ENCODE measurements at regions not wholly inside any gene's neighbourhood (a gene's known extent, or its start where the extent isn't known, plus 50 kb on each side); places are given as distances from the start of the nearest gene placed in this dataset.
A peak's percentile ranks its signal among the peaks of the same experiment; 100 is the strongest.

DNA sequence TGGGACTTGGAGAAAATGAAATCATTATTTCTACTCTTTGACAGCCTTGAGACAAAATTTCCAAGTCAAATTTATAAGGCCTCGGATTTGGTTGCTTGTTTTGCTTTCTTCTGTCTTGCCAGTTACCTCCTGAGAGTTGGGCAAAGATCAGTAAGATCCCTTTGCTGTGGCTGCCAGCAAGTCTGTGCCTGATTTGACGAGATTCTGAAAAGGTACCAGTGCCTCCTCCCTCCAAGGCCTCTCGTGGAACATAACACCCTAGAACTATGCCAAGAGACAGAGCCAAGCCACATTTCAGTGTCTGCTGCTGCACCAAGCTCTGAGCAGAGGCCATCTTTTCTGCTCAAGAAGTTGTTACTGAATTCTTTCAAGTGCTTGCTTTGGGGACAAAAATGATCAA, 61.0 kb downstream of the GTPBP8 start:
- 60 to 71% methylated on average over 3 of the region's 3 CpGs for WGBS, 2 donors
- DNase-seq: no peak
- ATAC-seq (ENCODE audit: low FRiP score in 2 of 2): peak in 1 of 2 donors; percentile 61

DNA sequence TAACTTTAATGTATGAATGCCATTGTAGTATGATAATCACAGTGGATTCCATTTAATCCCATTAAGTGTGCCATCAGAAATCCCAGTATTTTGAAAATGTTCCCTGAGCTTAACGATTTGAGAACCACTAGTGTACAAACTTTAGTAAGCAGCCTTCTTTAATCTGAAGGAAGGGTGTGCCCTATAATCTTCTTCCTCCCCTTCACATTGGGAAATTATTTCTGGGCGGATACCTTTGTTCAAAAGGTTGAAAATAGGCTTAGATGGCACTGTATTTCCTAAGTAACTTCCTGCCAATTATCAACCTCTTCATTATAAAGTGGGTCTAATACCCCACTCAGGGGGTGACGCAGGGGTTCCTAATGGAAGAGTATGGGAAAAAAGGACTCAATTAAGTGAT, 62.4 kb downstream of the GTPBP8 start:
- ATAC-seq (ENCODE audit: low FRiP score in 2 of 2): no peak
- no peaks in the 10 kb centered on the region for H3K27me3 ChIP-seq
- no peaks in the 10 kb centered on the region for H3K36me3 ChIP-seq
- H3K4me3 ChIP-seq: no peak overlapping the region
- no peaks in the 10 kb centered on the region for H3K9me3 ChIP-seq
- TF ChIP-seq, protein P1, sequence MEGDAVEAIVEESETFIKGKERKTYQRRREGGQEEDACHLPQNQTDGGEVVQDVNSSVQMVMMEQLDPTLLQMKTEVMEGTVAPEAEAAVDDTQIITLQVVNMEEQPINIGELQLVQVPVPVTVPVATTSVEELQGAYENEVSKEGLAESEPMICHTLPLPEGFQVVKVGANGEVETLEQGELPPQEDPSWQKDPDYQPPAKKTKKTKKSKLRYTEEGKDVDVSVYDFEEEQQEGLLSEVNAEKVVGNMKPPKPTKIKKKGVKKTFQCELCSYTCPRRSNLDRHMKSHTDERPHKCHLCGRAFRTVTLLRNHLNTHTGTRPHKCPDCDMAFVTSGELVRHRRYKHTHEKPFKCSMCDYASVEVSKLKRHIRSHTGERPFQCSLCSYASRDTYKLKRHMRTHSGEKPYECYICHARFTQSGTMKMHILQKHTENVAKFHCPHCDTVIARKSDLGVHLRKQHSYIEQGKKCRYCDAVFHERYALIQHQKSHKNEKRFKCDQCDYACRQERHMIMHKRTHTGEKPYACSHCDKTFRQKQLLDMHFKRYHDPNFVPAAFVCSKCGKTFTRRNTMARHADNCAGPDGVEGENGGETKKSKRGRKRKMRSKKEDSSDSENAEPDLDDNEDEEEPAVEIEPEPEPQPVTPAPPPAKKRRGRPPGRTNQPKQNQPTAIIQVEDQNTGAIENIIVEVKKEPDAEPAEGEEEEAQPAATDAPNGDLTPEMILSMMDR (IDR thresholded peaks at IDR 0.05): no peak
- no peak for TF ChIP-seq EP300 (IDR thresholded peaks at IDR 0.05)
- no peak for TF ChIP-seq POLR2AphosphoS5 (IDR thresholded peaks at IDR 0.05)
- no peak for TF ChIP-seq POLR2A (IDR thresholded peaks at IDR 0.05)
- H3K27ac ChIP-seq: no peak overlapping the region
- H3K4me1 ChIP-seq: peaks cover 7 to 36% (median 27%) of the 10 kb centered on the region in 4 donors
- WGBS, 2 donors: 41 to 43% methylated on average over 3 of the region's 3 CpGs
- DNase-seq: no peak

More for the DNA sequence above, 61.0 kb downstream of the GTPBP8 start:
- H3K36me3 ChIP-seq: no peaks in the 10 kb centered on the region
- H3K9me3 ChIP-seq: no peaks in the 10 kb centered on the region
- H3K4me3 ChIP-seq: no peak overlapping the region
- H3K4me1 ChIP-seq: peaks cover 7 to 36% (median 27%) of the 10 kb centered on the region in 4 donors
- H3K27ac ChIP-seq: no peak overlapping the region
- no peaks in the 10 kb centered on the region for H3K27me3 ChIP-seq
- TF ChIP-seq, protein P1 (IDR thresholded peaks at IDR 0.05): no peak
- no peak for TF ChIP-seq EP300 (IDR thresholded peaks at IDR 0.05)
- TF ChIP-seq POLR2A (IDR thresholded peaks at IDR 0.05): no peak
- no peak for TF ChIP-seq POLR2AphosphoS5 (IDR thresholded peaks at IDR 0.05)

DNA sequence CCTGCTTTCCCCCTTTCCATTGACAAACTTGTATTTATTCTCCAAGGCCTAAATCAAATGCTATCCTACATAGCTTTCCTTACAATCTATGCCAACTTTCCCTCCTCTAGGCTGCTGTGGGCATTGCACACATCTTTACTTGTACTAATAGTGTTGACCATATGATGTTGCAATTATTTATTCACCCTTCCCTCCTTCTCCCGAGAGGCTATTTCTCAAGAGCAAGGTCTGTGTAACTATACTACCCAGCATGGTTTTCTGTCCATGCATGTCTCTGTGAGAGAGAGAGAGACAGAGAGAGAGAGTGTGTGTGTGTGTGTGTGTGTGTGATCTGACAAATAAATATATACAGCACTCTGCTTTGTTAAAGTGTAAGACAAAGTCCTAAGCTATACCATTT, 63.8 kb downstream of the GTPBP8 start:
- Histone ChIP-seq H3K4me3 (no peak overlapping the region), H3K27ac (peak overlapping the region in 1 of 4 donors; percentile 32), H3K27me3 (no peaks in the 10 kb centered on the region), H3K9me3 (no peaks in the 10 kb centered on the region), H3K36me3 (no peaks in the 10 kb centered on the region), H3K4me1 (peaks cover 7 to 36% (median 27%) of the 10 kb centered on the region in 4 donors)
- whole genome bisulfite sequencing, 2 donors: 0 to 3% methylated on average over 1 of the region's 1 CpG
- DNase-seq (peak in 1 of 2 donors; percentile 30), ATAC-seq (ENCODE audit: low FRiP score in 2 of 2) (peak; percentile 48 to 76)
- TF ChIP-seq POLR2A (IDR thresholded peaks at IDR 0.05) (no peak), POLR2AphosphoS5 (IDR thresholded peaks at IDR 0.05) (peak in 1 of 2 donors; percentile 17), EP300 (IDR thresholded peaks at IDR 0.05) (peak in 1 of 4 donors; percentile 54)
- TF ChIP-seq, protein P1 (IDR thresholded peaks at IDR 0.05): peak in 3 of 6 experiments; percentile 10 to 43 (median 37)

DNA sequence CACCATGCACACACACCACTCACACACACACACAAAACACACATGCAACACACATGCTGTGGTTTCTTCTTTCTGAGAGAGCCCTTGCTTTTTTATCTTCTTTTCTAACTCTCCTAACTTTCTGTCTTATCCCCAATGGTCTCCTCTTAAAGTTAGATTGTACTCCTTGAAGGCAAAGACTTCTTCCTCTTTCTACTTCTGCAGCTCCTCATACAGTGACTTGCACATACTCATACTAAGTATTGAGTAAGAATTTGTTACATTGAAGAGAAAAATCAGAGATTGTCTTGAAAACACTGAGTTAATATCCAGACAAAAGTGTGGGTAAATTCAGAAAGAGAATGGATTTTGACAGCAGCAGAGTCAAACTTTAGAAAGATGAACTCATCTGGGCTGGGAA, 64.4 kb downstream of the GTPBP8 start:
- Histone ChIP-seq H3K4me3 (no peak overlapping the region), H3K27ac (peak overlapping the region in 1 of 4 donors; percentile 39), H3K36me3 (no peaks in the 10 kb centered on the region), H3K27me3 (no peaks in the 10 kb centered on the region), H3K9me3 (no peaks in the 10 kb centered on the region), H3K4me1 (peaks cover 7 to 36% (median 27%) of the 10 kb centered on the region in 4 donors)
- ATAC-seq (ENCODE audit: low FRiP score in 2 of 2) (no peak), DNase-seq (no peak)
- TF ChIP-seq POLR2A (IDR thresholded peaks at IDR 0.05) (no peak), EP300 (IDR thresholded peaks at IDR 0.05) (no peak), POLR2AphosphoS5 (IDR thresholded peaks at IDR 0.05) (no peak)
- TF ChIP-seq, protein P1 (IDR thresholded peaks at IDR 0.05): no peak

DNA sequence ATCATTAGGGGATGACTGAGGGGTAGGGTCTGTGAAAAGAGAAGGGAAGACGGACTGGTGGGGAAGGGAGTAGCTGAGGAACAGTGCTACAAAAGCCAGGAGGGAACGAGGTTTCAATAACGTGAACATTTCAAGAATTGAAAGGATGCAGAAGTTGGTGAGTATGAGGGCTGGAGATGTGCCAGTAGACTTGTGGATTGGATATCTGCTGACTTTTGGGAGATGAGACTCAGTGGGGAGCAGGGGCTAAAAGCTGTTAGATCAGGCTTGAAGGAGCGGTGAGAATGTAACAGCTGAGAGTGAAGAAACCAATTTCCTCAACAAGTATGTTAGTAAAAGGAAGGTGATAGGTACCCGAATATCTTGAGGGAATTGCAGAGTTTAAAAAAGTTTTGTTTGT, 65.2 kb downstream of the GTPBP8 start:
- H3K4me1 ChIP-seq: peaks cover 7 to 36% (median 26%) of the 10 kb centered on the region in 4 donors
- DNase-seq (no peak), ATAC-seq (ENCODE audit: low FRiP score in 2 of 2) (no peak)
- WGBS, 2 donors: 56 to 65% methylated on average over 5 of the region's 5 CpGs
- no peaks in the 10 kb centered on the region for H3K27me3 ChIP-seq
- no peaks in the 10 kb centered on the region for H3K9me3 ChIP-seq
- H3K36me3 ChIP-seq: no peaks in the 10 kb centered on the region
- H3K27ac ChIP-seq: peak overlapping the region in 2 of 4 donors; percentile 39 to 41
- TF ChIP-seq POLR2AphosphoS5 (IDR thresholded peaks at IDR 0.05): no peak
- TF ChIP-seq POLR2A (IDR thresholded peaks at IDR 0.05): no peak
- TF ChIP-seq, protein P1 (IDR thresholded peaks at IDR 0.05): no peak
- no peak for TF ChIP-seq EP300 (IDR thresholded peaks at IDR 0.05)
- no peak overlapping the region for H3K4me3 ChIP-seq

Measured in upper lobe of left lung (tissue), 6 donors.